Chondrocyte (in vitro differentiated cells): ENCODE measurements at regions not wholly inside any gene's neighbourhood (a gene's known extent, or its start where the extent isn't known, plus 50 kb on each side); places are given as distances from the start of the nearest gene placed in this dataset.

Experiments used
- DNase-seq: peaks from one replicate; pipeline ENCODE4 v3.0.0; 2021; ENCODE audit warnings: mixed read lengths, low spot score
- H3K27ac Mint-ChIP-seq: one replicate; pipeline ENCODE4 v1.8.0; 2021; ENCODE audit warnings: mild to moderate bottlenecking, moderate library complexity, mixed read lengths; ENCODE audit not compliant: unreplicated experiment
- H3K27me3 Mint-ChIP-seq: 2 replicates; pipeline ENCODE4 v1.8.0; 2021; ENCODE audit warnings: low read depth, mixed read lengths
- H3K36me3 Mint-ChIP-seq: 2 replicates; pipeline ENCODE4 v1.8.0; 2021; ENCODE audit warnings: low read depth, mixed read lengths
- H3K4me1 Mint-ChIP-seq: 2 replicates; pipeline ENCODE4 v1.8.0; 2021; ENCODE audit warnings: low read depth, mild to moderate bottlenecking, mixed read lengths
- H3K4me3 Mint-ChIP-seq: one replicate; pipeline ENCODE4 v1.8.0; 2021; ENCODE audit warnings: mild to moderate bottlenecking, moderate library complexity, mixed read lengths; ENCODE audit not compliant: unreplicated experiment
- H3K9me3 Mint-ChIP-seq: 2 replicates; pipeline ENCODE4 v1.8.0; 2021; ENCODE audit warnings: low read depth, mixed read lengths
- CTCF ChIP-seq: fragments of 200-600 bp; sonication (generic); IDR thresholded peaks from 2 replicates; pipeline ENCODE4 v1.5.0; 2021; ENCODE audit warnings: antibody characterized with exemption, mild to moderate bottlenecking, moderate library complexity

GRCh38 chr9:119060629-119061385 is 308.4 kb downstream of the BRINP1 start:
- H3K9me3 Mint-ChIP-seq: no peaks in the 10 kb centered on the region
- H3K4me1 Mint-ChIP-seq: no peaks in the 10 kb centered on the region
- no peak overlapping the region for H3K4me3 Mint-ChIP-seq
- no peak for DNase-seq
- no peaks in the 10 kb centered on the region for H3K27me3 Mint-ChIP-seq
- H3K27ac Mint-ChIP-seq: no peak overlapping the region
- no peaks in the 10 kb centered on the region for H3K36me3 Mint-ChIP-seq
- no peak for TF ChIP-seq CTCF

GRCh38 chr9:119071636-119072035 is 297.6 kb downstream of the BRINP1 start:
- no peak for DNase-seq
- no peak for TF ChIP-seq CTCF

GRCh38 chr9:119074017-119074416 is 295.2 kb downstream of the BRINP1 start:
- Mint-ChIP-seq H3K27ac (no peak overlapping the region), H3K4me1 (no peaks in the 10 kb centered on the region), H3K27me3 (no peaks in the 10 kb centered on the region), H3K4me3 (no peak overlapping the region), H3K9me3 (peaks cover 6% of the 10 kb centered on the region), H3K36me3 (no peaks in the 10 kb centered on the region)
- no peak for DNase-seq
- TF ChIP-seq CTCF: no peak

More at GRCh38 chr9:119071636-119072035, 297.6 kb downstream of the BRINP1 start:
- Mint-ChIP-seq H3K36me3 (no peaks in the 10 kb centered on the region), H3K27ac (no peak overlapping the region), H3K4me3 (no peak overlapping the region), H3K4me1 (no peaks in the 10 kb centered on the region), H3K27me3 (no peaks in the 10 kb centered on the region), H3K9me3 (peaks cover 14% of the 10 kb centered on the region)

GRCh38 chr9:119078015-119078414 is 291.2 kb downstream of the BRINP1 start:
- Mint-ChIP-seq H3K4me3 (no peak overlapping the region), H3K36me3 (no peaks in the 10 kb centered on the region), H3K9me3 (no peaks in the 10 kb centered on the region), H3K27ac (no peak overlapping the region), H3K27me3 (no peaks in the 10 kb centered on the region), H3K4me1 (no peaks in the 10 kb centered on the region)
- DNase-seq: no peak
- no peak for TF ChIP-seq CTCF

- Mint-ChIP-seq H3K36me3 (no peaks in the 10 kb centered on the region), H3K9me3 (no peaks in the 10 kb centered on the region), H3K27ac (no peak overlapping the region), H3K4me1 (no peaks in the 10 kb centered on the region), H3K27me3 (peaks cover 4% of the 10 kb centered on the region), H3K4me3 (no peak overlapping the region)
- no peak for DNase-seq
- TF ChIP-seq CTCF: no peak
Measured at GRCh38 chr9:119083673-119084072, 285.6 kb downstream of the BRINP1 start.
